HG03575 (cell line): ENCODE measurements at regions not wholly inside any gene's neighbourhood (a gene's known extent, or its start where the extent isn't known, plus 50 kb on each side); places are given as distances from the start of the nearest gene placed in this dataset.
"Not testable (repeated sequence)": the region's sequence is repeated elsewhere in the genome, so short reads cannot be mapped to it uniquely, and the experiment has no call there.

Experiments
- ATAC-seq: cut with Tn5 transposase; IDR thresholded peaks from one replicate; pipeline ENCODE4 v1.9.1; 2021; ENCODE audit not compliant: unreplicated experiment, insufficient number of reproducible peaks, low FRiP score; ENCODE audit errors: extremely low read depth

DNA sequence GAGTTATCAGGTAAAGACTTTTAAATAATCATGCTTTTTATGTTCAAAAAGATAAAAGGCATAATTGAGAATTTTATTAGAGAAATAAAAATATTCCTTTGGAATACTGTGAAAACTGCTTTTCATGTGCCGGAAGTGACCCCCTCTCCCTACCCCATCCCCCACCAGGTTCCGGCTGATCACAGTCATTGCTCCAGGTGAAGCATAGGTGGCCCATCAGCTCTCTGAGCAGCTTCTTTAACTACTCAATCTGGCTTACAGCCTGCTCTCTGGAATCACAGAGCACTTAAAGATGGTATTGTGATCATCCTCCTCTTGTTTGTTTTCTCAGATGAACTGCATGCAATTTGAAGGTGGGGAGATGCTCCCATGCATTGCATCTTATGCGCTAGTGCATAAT lies 257.7 kb downstream of the EN1 start:
- no peak for ATAC-seq

DNA sequence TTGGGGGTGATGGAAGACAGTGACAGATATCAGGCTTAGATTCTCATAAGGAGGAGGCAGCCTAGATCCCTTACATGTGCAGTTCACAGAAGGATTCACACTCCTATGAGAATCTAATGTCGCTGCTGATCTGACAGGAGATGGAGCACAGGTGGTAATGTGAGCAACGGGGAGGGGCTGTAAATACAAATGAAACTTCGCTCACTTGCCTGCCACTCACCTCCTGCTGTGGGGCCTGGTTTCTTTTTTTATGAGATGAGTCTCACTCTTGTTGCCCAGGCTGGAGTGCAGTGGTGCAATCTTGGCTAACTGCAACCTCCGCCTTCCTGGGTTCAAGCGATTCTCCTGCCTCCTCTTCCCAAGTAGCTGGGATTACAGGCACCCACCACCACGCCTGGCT lies 258.6 kb downstream of the EN1 start:
- no peak for ATAC-seq

DNA sequence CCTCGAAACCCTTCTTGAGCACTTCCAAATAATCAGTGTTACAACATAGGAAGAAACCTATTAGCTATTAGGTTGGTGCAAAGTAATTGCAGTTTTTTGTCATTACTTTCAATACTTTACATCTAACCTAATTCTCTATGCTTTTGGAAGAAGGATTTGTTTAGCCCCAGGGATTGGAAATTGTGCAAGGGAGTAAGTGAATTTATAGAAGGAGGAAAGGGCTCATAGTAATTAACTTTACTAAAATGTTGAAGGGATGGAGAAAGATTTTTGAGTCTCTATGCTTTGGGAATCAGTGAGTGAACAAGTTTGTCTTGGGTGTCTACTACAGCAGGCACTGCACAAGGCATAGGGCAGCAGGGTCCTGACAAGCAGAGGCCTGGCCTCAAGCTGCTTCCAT lies 261.1 kb downstream of the EN1 start:
- no peak for ATAC-seq

DNA sequence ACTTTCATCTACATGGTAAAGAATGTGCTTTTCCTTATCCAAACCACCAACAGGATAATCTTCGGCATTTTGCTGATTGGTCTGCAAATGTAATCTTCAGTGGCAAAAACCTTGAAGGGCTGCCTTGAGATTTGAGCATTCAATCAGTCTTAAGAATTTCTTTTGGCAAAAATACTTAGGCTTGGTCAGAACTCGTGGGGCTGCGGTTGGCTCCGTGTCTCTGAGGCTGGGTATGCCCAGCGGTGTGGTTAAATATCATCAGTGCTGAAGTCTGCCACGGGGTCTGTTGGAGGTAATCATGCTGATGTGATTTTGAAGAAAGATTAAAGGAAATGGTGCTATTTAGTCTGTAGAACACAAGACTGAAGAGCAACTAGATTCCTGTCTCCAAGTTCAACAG lies 262.6 kb downstream of the EN1 start:
- no peak for ATAC-seq

DNA sequence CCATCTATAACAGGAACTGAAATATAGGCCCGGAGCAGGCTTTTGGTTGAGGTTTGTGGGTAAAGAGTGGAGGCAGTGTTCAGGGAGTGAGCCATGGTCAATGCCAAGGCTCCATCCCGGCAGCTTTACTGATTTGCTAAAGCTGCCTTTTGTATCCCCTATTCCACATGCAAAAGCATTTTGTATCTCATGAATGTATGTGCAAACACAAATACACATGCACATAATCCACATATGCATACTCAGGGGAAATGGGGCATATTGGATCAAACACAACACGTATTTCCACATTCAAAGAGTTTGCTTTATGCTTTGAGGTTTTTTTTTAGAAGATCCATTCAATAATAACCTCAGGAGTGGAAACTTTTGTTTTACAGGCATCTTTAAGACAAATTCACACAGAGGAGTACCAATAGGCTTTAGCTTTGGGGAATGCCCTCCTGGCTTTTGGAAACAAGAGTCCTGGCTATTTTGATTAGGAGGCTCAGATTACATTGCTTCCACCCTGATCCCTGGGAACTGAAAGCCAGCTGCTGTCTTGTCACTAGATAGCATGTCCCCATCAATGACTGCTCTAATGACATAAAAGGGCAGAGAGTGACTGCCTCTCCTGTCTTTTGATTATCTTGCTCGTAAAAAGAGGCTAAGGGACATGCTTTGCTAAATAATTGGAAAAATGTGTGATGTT lies 263.2 kb downstream of the EN1 start:
- no peak for ATAC-seq

DNA sequence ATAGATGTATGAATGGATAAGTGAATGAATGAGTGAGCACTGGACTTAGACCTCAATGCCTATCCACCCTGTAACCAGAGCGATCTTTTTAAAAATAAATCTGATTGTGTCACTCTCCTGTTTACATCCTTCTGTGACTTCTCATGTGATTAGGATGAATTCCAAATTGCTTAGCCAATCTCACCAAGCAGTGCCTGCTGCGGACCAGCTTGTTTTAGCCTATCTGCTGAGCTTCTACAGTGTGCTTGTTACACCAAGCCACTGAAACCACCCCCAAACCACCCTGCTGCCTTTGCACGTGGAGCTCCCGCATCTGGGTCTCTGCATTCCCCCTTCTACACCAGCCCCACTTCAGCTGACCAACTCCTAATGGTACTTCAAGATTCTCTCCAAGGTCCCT lies 265.4 kb downstream of the EN1 start:
- no peak for ATAC-seq

DNA sequence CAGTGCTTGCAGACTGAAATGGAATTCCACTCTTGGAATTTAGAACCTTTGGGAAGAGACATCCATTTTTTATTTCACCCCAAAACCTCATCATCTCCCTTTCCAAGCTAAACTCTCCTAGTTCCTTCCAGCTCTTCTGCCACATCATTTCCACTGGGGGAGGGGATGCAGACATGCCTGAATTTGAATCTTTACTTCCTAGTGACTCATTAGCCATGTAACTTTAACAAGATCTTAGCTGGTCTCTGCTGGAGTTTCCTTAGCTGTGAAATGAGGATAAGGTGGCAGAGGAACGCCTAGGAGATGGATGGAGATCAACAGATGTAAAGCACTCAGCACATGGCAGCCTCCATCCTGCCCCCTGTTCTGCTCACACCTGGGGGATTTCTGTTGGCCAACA lies 266.8 kb downstream of the EN1 start:
- no peak for ATAC-seq

DNA sequence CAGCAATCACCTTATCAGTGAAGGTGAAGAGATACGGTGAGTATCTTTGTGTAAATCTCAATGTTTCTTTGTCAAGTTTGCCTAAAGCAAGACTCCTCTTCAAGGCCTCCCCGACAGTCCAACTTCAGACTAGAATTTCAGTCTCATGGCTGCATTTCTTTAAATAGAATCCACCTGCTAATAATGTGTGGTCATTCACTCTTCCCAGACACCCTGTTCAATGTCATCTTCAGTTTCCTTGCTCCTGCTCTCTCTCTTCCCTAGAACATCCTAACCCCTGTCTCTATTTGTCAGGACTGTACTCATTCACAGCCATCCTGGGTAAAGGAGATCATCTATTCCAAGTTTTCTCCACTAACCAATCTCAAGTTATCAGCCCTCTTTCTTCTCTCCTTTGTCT lies 267.3 kb downstream of the EN1 start:
- ATAC-seq, result no peak

DNA sequence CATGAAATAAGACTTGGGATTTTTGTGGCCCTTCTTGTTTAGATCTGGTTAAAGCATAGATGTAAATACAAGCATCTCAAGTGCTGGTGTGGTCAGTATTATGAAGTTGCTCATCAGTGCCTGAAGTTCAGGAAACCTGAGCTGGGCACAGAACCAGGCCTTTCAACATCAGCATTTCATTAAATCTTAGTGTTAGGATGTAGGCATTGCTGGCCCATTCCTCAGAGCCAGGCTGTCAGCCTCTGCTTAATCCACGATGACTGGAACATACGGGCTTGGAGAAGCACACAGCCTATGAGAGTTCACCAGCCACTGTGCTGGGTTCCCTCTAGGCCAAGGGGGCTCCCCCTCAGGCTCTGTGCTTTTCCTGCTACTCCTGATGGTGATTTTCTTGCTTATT lies 270.2 kb downstream of the EN1 start:
- no peak for ATAC-seq

DNA sequence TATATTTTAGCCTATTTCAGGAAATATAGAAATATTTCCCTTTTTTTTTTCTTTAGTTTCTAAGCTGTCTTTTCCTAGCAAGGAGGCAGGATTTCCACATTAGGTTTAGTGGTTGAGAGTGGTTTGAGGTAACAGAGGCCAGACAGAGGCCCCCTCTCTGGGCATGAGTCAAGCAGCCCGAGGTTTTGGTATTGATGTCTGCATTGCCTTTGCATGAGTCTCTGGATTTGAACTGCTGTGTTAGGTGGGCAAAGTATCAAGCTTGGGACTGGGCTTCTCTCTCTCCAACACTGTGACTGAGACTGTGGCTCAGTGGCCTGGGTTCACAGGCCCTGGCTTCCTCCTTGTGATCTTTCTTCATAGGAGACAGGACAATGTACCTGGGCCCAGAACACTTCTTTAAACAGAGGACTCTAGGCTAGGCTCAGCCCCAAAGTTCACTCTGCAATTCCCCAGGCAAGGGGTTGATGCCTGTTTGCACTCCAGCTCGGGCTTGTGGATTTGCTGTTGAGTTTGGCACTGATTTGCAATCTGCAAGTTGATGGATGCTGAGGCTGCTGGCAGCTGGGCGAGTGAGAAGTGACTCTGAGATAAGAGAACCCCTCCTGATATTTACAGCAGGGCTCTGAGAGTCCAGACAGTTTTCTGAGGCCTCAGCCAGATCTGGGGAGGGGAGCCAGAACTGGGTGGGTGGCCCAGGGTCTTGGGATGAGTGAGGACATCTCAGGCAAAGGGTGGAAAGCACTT lies 271.2 kb downstream of the EN1 start:
- no peak for ATAC-seq

DNA sequence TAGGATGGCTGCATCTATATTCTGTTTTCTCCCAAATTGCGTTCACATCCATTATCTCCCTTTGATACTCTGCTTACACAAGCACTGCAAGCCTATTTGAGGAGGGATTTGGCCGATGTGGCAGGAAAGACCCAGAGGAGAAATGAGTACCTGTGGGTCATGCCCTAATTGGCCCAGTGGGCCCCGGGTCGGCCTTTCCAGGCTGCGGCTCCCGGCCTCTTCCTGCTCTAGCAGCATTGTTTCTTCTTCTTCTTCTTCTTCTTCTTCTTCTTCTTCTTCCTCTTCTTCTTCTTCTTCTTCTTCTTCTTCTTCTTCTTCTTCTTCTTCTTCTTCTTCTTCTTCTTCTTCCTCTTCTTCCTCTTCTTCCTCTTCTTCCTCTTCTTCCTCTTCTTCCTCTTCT lies 275.1 kb downstream of the EN1 start:
- not testable (repeated sequence) for ATAC-seq

DNA sequence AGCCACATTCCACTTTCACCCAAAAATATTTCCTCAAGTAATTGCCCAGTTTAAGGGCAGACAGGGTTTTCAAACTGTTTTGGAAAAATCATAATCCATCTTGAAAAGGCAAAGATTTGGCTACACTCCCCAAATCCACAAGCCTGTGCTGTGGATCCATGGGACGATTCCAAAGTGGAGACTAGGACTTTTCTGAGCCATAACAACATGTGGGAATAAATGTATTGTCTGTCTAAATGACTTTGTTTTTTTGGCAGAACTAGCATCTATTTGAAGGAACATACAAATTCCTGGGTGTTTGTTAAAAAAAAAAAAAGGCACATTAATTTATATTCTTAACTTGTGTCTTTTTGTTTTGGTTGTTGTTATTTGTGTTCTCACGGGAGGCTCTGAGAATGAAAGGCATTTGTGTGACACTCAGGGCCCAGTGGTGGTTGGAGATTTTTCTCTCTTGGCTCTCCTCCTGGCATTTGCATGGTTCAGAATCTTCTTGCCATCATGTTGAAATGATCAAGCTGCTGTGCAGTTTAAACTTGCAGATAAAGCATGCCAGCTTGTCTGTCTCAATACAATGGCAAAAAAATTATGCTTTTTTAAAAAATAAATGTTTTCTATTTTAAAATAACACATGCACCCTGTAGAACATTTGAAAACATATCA lies 277.4 kb downstream of the EN1 start:
- no peak for ATAC-seq

DNA sequence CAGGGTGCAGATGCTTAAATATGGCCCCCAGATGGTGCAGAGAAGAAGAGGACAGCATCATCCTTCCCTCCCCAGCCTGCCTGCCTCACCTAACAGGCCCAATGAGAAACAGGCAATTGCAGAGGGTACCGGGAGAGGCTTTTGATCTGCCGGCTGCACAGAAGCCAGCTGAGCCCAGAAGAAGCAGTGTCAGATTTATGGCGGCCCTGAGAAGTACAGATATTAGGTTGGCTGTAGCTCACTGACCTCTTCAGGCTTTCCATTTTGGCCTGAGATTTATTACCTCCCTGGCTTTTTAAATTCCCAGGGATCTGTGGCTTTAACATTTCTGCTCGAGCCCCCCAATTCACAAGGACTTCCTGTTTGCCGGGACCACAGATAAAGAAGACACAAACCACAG lies 278.7 kb downstream of the EN1 start:
- no peak for ATAC-seq

DNA sequence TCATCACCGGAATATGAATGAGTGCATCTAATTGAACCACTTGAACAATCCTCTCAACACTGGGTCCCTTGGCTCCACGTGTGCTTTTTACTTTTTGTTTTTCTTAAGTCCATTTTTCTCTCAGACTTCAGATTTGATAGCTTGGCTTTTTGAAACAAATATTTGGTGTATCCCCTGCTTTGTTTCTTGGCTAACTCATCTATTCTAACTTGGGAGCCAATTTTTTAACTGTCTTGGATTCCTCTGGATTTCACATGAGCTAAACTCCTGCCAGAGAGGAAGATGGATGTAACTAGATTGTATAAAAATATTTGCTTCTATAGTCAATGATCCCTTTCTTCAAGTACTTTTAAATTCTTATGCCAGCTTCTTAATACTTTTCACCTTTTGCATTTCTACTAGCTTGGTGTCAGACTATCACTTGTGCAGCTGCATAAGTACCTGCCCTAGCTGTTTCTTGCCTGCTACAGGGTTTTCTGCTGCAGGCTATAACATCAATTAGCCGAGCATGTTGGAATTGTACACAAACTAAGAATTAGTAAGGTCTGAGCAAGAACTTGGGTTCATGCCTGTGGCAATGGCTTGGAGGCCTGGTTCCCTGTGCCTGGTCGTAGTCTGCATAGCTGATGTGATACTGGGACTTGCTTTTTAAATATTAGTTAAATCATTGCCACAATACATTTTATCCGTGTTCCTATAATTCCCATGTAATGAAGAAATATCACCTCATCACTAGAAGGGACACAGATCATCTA lies 281.5 kb downstream of the EN1 start:
- no peak for ATAC-seq

DNA sequence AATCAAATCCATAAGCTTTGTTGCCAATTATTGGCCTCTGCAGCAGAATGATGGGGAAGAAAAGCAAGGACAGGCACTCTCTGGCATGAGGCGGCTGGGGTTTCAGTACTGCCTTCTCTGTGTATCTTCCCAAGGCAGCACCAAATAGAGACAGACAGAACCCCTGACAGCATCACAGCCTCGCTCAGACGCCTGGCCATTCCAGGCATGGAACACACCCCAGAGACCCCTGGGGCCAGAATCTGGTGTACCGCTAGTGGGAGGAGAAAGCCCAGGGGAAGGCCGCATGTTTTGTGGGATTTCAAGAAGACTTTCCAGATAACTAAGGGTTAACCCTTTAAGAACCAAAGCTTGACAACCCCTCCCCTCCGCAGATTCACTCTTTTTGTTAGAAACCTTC lies 282.1 kb downstream of the EN1 start:
- ATAC-seq, result no peak

DNA sequence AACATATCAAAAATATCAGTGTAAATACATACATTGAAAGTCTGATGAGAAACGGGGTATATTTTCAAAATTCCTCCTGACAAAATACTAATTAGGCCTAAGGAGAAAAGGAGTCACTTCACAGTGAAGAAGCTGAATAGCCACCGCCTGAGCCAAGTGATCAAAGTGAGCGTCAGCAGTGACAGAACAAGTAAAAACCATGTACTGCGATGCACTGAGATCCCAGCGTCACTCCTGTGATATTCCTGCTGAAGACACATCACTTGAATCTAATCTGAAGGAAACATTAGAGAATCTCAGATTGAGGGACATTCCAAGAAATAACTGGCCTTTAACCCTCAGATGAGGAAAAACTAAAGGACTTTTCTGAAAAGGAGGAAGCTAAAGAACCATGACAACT lies 285.3 kb downstream of the EN1 start:
- no peak for ATAC-seq

DNA sequence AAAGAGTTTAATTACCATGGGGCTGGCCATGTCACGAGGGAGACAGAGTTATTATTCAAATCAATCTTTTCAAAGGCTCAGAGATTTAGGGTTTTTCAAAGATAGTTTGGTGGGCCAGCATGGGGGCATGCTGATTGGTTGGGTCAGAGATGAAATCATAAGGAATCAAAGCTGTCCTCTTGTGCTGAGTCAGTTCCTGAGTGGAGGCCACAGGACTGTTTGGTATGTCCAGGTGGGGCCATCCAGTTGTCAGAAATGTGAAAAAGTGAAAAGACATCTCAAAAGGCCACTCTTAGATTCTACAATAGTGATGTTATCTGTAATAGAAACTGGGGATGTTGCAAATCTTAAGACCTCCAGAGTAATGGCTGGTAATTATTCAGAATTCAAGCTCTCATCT lies 288.6 kb downstream of the EN1 start:
- ATAC-seq, result no peak

DNA sequence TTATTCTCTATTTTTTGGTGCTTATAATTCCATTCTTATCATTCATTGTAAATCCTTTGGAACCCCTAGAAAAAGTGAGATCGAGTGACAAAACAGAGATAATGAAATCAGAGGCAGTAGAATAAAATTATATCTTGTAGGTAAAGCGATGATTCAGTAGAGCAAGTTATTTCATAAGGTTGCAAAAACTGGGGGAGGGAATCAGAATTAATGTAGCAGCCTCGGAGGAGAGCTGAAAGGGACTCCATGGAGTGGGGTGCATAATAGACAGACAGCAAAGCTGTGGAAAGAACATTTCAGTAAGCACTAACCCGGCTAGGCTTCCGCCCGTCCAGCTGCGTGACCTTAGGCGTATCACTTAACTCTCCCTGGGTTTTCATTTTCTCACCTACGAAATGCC lies 289.7 kb downstream of the EN1 start:
- ATAC-seq, result no peak

DNA sequence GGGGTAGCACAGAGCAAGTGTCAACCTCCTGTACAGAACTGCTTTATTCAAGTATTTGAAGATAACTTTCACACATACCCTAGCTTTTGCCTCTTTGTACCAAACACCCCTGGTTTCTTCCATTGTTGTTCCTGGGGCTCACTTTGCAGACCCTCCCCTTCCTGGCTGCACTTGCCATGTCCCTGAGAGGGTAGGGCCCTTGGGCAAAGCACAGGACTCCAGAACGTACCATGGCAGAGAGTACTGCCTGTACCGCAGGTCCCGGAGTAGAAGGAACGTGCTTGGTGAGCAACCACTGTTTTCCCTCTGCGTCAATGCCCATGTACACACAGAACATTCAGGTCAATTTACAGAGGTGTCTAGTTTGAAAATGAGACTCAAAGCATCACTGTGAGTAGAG lies 290.4 kb downstream of the EN1 start:
- ATAC-seq, result no peak

DNA sequence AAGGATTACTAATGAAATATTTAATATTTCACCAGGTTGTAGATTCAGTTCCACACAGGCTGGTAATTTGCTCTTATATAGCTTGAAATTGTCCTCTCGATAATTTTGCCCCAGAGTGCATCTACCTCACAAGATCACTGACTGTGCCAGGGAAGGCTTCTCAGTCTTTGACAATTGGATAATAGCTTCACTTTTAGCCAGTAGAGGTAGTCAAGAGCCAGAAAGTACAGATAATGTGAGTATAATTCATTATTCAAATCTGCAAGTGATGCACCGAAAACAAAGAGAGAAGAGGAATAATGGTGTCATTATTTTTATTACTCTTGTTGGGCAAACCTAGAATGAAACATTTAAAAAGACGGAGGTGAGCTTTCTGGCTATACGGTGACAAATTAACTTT lies 292.8 kb downstream of the EN1 start:
- ATAC-seq, result no peak
